GM23248 (cell line): ENCODE measurements at regions not wholly inside any gene's neighbourhood (a gene's known extent, or its start where the extent isn't known, plus 50 kb on each side); places are given as distances from the start of the nearest gene placed in this dataset.

Source experiments
- EZH2 ChIP-seq: fragments of 200-600 bp; sonication (generic); IDR thresholded peaks from 2 replicates; pipeline ENCODE4 v1.6.1; 2018; ENCODE audit warnings: antibody characterized with exemption, mild to moderate bottlenecking; ENCODE audit not compliant: insufficient read depth, poor library complexity, severe bottlenecking
- EZH2phosphoT487 ChIP-seq: fragments of 200-600 bp; sonication (generic); IDR thresholded peaks from 2 replicates; pipeline ENCODE4 v1.6.1; 2018; ENCODE audit warnings: antibody characterized with exemption, moderate library complexity, mild to moderate bottlenecking, low read depth; ENCODE audit not compliant: insufficient read depth

DNA sequence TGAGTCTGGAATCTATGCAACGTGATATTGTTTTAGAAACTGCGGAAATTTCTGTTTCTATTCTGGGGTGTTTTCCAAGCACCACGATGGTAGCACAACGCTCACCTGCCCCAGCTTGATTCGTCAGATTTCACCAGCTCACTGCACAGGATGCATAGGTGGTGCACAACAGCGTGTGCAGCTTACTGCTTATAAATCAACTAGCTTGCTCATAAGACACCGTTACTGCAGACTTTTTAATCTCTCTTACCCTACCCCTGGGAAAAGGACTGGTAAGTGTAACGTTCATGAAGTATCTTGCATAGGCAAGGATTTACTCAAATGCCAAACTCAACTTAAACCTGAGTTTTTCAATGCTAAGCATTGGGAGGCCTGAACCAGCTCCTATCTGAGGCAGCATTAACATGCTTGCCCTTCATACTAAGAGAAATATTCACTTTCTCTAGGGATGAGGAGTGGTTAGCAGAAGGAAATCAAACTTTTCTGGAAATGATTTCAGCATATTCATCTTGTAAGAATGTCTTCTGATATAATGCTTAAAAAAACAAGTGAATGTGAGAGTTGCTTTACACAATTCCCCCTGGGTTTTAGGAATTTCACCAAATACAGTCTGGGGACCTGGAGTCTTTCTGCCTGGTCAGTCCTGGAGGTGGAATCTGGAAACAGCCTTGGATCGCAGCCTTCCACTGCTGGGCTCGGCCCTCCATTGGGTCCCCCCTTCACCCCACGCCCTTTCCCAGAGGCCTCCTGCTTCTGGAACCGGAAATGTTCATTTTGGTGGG lies 100.6 kb downstream of the DACT2 start:
- TF ChIP-seq EZH2phosphoT487 (no peak), EZH2 (no peak)
